Fibroblast of lung (primary cell): ENCODE measurements at regions not wholly inside any gene's neighbourhood (a gene's known extent, or its start where the extent isn't known, plus 50 kb on each side); places are given as distances from the start of the nearest gene placed in this dataset.

Experiments used
- EZH2 ChIP-seq: IDR thresholded peaks from 2 replicates; pipeline ENCODE4 v1.5.1; 2012; ENCODE audit warnings: low read length, control low read depth, mild to moderate bottlenecking; ENCODE audit errors: missing control alignments
- TF ChIP-seq, protein P1 (sequence below), 2 donors: IDR thresholded peaks in 1 of 2; conservative IDR thresholded peaks in 1 of 2; 1 replicate in 1 of 2; 2 replicates in 1 of 2; pipeline ENCODE4 v1.5.1; 2011 to 2012; ENCODE audit warnings: low read length in 2 of 2, control low read depth in 1 of 2, inconsistent platforms in 1 of 2, low read depth in 1 of 2, mild to moderate bottlenecking in 1 of 2

DNA sequence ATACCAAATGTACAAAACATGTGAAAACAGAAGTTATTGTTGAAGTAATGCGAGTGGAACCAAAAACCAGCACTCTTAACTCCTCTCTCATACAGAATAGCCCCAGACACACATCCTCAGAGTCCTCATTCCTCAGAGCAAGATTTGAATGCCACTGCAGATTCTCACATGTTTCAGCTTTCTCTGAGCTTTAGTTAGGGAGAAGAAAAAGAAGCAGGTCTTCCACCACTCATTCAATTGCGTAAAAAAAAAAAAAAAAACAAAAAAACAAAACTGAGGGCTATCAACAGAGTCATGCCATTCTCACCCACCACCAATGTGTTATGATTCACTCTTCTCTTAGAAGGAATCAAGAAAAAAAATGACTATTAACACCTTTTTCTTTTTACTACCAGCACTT is 287.7 kb downstream of the IPMK start:
- TF ChIP-seq, protein P1, sequence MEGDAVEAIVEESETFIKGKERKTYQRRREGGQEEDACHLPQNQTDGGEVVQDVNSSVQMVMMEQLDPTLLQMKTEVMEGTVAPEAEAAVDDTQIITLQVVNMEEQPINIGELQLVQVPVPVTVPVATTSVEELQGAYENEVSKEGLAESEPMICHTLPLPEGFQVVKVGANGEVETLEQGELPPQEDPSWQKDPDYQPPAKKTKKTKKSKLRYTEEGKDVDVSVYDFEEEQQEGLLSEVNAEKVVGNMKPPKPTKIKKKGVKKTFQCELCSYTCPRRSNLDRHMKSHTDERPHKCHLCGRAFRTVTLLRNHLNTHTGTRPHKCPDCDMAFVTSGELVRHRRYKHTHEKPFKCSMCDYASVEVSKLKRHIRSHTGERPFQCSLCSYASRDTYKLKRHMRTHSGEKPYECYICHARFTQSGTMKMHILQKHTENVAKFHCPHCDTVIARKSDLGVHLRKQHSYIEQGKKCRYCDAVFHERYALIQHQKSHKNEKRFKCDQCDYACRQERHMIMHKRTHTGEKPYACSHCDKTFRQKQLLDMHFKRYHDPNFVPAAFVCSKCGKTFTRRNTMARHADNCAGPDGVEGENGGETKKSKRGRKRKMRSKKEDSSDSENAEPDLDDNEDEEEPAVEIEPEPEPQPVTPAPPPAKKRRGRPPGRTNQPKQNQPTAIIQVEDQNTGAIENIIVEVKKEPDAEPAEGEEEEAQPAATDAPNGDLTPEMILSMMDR (conservative IDR thresholded peaks at IDR 0.05 in 1 of 2, IDR thresholded peaks at IDR 0.05 in 1 of 2; ENCODE audit: low read depth in 1 of 2, low read length in 2 of 2) = no peak
- TF ChIP-seq EZH2 = no peak
